CD14-positive monocyte (primary cell): ENCODE measurements at regions not wholly inside any gene's neighbourhood (a gene's known extent, or its start where the extent isn't known, plus 50 kb on each side); places are given as distances from the start of the nearest gene placed in this dataset.

Experiments used
- DNase-seq, 3 donors: peaks; one replicate each; pipeline ENCODE4 v3.0.0-alpha.2; 2011 to 2022
- H2AFZ ChIP-seq: 2 replicates; pipeline ENCODE4 v1.6.0; 2012; ENCODE audit warnings: mild to moderate bottlenecking, low read depth, low read length, inconsistent platforms; ENCODE audit not compliant: insufficient read depth, poor library complexity, severe bottlenecking
- H3K27ac ChIP-seq, 2 donors: 1 replicate in 1 of 2; 2 replicates in 1 of 2; pipeline ENCODE4 v1.5.1; 2012 to 2013; ENCODE audit warnings: low read length in 2 of 2, control low read depth in 1 of 2, inconsistent platforms in 1 of 2, low read depth in 1 of 2, mild to moderate bottlenecking in 1 of 2
- H3K27me3 ChIP-seq, 2 donors: one replicate each; pipeline versions ENCODE4 v1.6.0 to v1.6.1; 2011 to 2013; ENCODE audit warnings: low read length in 2 of 2; ENCODE audit not compliant: control insufficient read depth in 2 of 2, insufficient read depth in 2 of 2
- H3K36me3 ChIP-seq, 2 donors: replicated peaks in 1 of 2; 1 replicate in 1 of 2; 2 replicates in 1 of 2; pipeline versions ENCODE4 v1.5.1 to v1.6.1; 2012 to 2013; ENCODE audit warnings: low read length in 2 of 2, control low read depth in 1 of 2, inconsistent platforms in 1 of 2, mild to moderate bottlenecking in 1 of 2; ENCODE audit not compliant: insufficient read depth in 2 of 2, control insufficient read depth in 1 of 2
- H3K4me1 ChIP-seq, 2 donors: 1 replicate in 1 of 2; 2 replicates in 1 of 2; pipeline versions ENCODE4 v1.5.1 to v1.6.1; 2012 to 2013; ENCODE audit warnings: low read length in 2 of 2, control low read depth in 1 of 2, inconsistent platforms in 1 of 2, mild to moderate bottlenecking in 1 of 2, moderate library complexity in 1 of 2; ENCODE audit not compliant: insufficient read depth in 2 of 2, control insufficient read depth in 1 of 2
- H3K4me2 ChIP-seq: replicated peaks from 2 replicates; pipeline ENCODE3; 2012; ENCODE audit warnings: low read length, moderate library complexity, mild to moderate bottlenecking; ENCODE audit not compliant: poor library complexity, severe bottlenecking; ENCODE audit errors: extremely low read depth
- H3K4me3 ChIP-seq, 3 experiments: fragments of 200-600 bp in 1 of 3; sonication (generic) in 1 of 3; replicated peaks in 1 of 3; 1 replicate in 2 of 3; 2 replicates in 1 of 3; pipeline ENCODE4 v1.5.1; 2011 to 2013; ENCODE audit warnings: low read length in 3 of 3, mild to moderate bottlenecking in 3 of 3, control low read depth in 2 of 3, low read depth in 2 of 3, inconsistent platforms in 1 of 3, moderate library complexity in 1 of 3
- H3K79me2 ChIP-seq: 2 replicates; pipeline ENCODE4 v1.6.0; 2012; ENCODE audit warnings: mild to moderate bottlenecking, control low read depth, inconsistent platforms, low read length, moderate library complexity; ENCODE audit not compliant: insufficient read depth
- H3K9ac ChIP-seq: 2 replicates; pipeline ENCODE4 v1.6.0; 2017; ENCODE audit warnings: low read length, mild to moderate bottlenecking; ENCODE audit not compliant: insufficient read depth, poor library complexity, severe bottlenecking
- H3K9me3 ChIP-seq, 2 donors: replicated peaks in 1 of 2; 1 replicate in 1 of 2; 2 replicates in 1 of 2; pipeline versions ENCODE4 v1.5.1 to v1.6.1; 2012 to 2013; ENCODE audit warnings: low read length in 2 of 2, control low read depth in 1 of 2; ENCODE audit not compliant: control insufficient read depth in 1 of 2, insufficient read depth in 1 of 2
- H4K20me1 ChIP-seq: 2 replicates; pipeline ENCODE4 v1.6.0; 2012; ENCODE audit warnings: mild to moderate bottlenecking, low read length, control low read depth, moderate library complexity; ENCODE audit not compliant: insufficient read depth
- H3K27ac Mint-ChIP-seq, 7 donors: one replicate each; pipeline ENCODE4 v1.8.0; 2020; ENCODE audit warnings: mild to moderate bottlenecking in 7 of 7, mixed read lengths in 7 of 7, moderate library complexity in 6 of 7, inconsistent platforms in 2 of 7
- H3K27me3 Mint-ChIP-seq, 3 donors: one replicate each; pipeline ENCODE4 v1.8.0; 2021 to 2022; ENCODE audit warnings: low read depth in 3 of 3, mild to moderate bottlenecking in 3 of 3, mixed read lengths in 3 of 3, moderate library complexity in 3 of 3, inconsistent platforms in 1 of 3
- H3K36me3 Mint-ChIP-seq, 2 donors: one replicate each; pipeline ENCODE4 v1.8.0; 2020; ENCODE audit warnings: mixed read lengths in 2 of 2, inconsistent platforms in 1 of 2, mild to moderate bottlenecking in 1 of 2
- H3K4me1 Mint-ChIP-seq: one replicate; pipeline ENCODE4 v1.8.0; 2020; ENCODE audit warnings: mild to moderate bottlenecking, mixed read lengths
- H3K4me3 Mint-ChIP-seq, 2 donors: one replicate each; pipeline ENCODE4 v1.8.0; 2020; ENCODE audit warnings: mild to moderate bottlenecking in 2 of 2, mixed read lengths in 2 of 2, moderate library complexity in 1 of 2
- H3K9me3 Mint-ChIP-seq, 7 donors: one replicate each; pipeline ENCODE4 v1.8.0; 2020 to 2022; ENCODE audit warnings: mixed read lengths in 7 of 7, mild to moderate bottlenecking in 6 of 7, moderate library complexity in 6 of 7, inconsistent platforms in 2 of 7
- WGBS: methylation state at CpG from one replicate; pipeline ENCODE4 v1.1.5; 2013; ENCODE audit warnings: missing lambda C conversion rate; ENCODE audit not compliant: insufficient coverage; 5-methylcytosine and 5-hydroxymethylcytosine counted together
- intact Hi-C, 2 donors: fragments of 100-400 bp; cut with micrococcal nuclease; formaldehyde crosslinking; loops; one replicate each; pipeline versions ENCODE4 v1.15.0 to v1.15.1; 2023
- TF ChIP-seq, protein P1 (sequence below): fragments of 200-600 bp; IDR thresholded peaks from one replicate; pipeline ENCODE4 v1.8.0; 2022; ENCODE audit warnings: antibody characterized with exemption, mild to moderate bottlenecking

DNA sequence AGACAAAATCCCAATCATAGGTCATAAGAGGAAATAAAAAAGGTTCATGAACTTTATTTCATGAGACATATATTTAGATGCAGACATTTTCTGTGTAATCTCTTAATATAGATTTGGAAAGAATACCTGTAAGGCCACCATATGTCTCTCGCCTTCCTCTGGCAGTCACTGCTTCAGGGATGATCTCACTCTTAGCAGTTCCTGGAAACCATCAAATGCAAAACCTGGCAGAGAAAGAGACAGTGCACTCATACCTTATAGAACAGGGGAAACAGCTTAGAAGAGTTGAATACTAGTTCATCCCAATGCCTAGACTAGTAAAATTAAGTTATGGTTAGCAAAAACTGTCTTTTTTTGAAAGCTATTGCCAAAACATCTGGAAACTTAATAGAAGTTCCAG, 243.3 kb downstream of the GASK1B start:
- no peak overlapping the region for H3K9ac ChIP-seq
- H3K9me3 Mint-ChIP-seq: peaks cover 0 to 7% (median 3%) of the 10 kb centered on the region in 7 donors
- no peaks in the 10 kb centered on the region for H4K20me1 ChIP-seq
- no peak overlapping the region for H3K4me2 ChIP-seq
- no peaks in the 10 kb centered on the region for H3K36me3 ChIP-seq
- no peaks in the 10 kb centered on the region for H3K4me1 ChIP-seq
- H3K27ac ChIP-seq: no peak overlapping the region
- H3K4me1 Mint-ChIP-seq: no peaks in the 10 kb centered on the region
- no peaks in the 10 kb centered on the region for H3K9me3 ChIP-seq
- no peaks in the 10 kb centered on the region for H3K79me2 ChIP-seq
- no peaks in the 10 kb centered on the region for H3K27me3 ChIP-seq
- peaks cover 0 to 3% (median 2%) of the 10 kb centered on the region in 3 donors for H3K27me3 Mint-ChIP-seq
- no peak overlapping the region for H3K4me3 Mint-ChIP-seq
- no peak overlapping the region for H3K27ac Mint-ChIP-seq
- DNase-seq: no peak
- TF ChIP-seq, protein P1, sequence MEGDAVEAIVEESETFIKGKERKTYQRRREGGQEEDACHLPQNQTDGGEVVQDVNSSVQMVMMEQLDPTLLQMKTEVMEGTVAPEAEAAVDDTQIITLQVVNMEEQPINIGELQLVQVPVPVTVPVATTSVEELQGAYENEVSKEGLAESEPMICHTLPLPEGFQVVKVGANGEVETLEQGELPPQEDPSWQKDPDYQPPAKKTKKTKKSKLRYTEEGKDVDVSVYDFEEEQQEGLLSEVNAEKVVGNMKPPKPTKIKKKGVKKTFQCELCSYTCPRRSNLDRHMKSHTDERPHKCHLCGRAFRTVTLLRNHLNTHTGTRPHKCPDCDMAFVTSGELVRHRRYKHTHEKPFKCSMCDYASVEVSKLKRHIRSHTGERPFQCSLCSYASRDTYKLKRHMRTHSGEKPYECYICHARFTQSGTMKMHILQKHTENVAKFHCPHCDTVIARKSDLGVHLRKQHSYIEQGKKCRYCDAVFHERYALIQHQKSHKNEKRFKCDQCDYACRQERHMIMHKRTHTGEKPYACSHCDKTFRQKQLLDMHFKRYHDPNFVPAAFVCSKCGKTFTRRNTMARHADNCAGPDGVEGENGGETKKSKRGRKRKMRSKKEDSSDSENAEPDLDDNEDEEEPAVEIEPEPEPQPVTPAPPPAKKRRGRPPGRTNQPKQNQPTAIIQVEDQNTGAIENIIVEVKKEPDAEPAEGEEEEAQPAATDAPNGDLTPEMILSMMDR: no peak
- H3K4me3 ChIP-seq: no peak overlapping the region
- no peaks in the 10 kb centered on the region for H3K36me3 Mint-ChIP-seq
- intact Hi-C loops: no loop called here
- WGBS: no CpG with 5 or more reads among the region's 1 CpG
- no peak overlapping the region for H2AFZ ChIP-seq

DNA sequence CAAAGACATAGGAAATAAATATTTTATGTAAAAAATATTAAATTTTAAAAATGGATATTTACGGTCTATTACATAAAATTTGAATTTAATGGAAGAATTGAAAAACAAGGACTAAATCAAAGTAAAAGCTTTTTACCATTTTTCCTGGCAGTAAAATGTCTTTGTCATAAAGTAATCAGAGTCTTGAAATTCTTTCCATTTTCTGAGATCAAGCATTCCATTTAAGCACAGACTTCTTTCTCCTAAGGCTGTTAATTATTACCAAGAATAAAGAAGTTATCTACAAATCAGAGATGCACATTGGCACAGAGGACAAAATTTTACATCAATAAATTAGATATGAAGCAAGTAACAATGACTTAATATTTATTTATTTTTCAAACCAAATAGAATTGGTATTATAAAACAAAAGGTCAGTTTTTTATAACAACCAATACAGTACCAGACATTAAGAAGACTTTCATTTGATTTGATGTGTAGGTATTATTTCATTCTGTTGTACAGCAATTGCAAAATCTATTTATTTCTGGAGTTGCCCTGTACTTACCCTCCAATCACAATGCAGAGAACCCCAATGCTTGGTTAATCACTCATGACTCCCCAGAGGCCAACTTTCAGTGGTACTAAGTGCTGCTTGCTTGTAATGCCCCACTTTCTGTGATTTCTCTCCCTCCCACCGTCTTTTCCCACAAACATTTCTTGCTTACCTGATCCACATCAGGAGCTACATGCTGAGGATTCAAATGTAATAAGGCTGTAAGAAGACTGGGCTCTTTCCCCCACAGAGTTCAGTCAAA, 254.6 kb downstream of the GASK1B start:
- Histone ChIP-seq H4K20me1 (no peaks in the 10 kb centered on the region), H3K27me3 (no peaks in the 10 kb centered on the region), H3K79me2 (no peaks in the 10 kb centered on the region), H3K4me1 (no peaks in the 10 kb centered on the region), H2AFZ (no peak overlapping the region), H3K36me3 (no peaks in the 10 kb centered on the region), H3K4me2 (no peak overlapping the region), H3K9ac (no peak overlapping the region), H3K9me3 (no peaks in the 10 kb centered on the region), H3K4me3 (no peak overlapping the region), H3K27ac (no peak overlapping the region)
- no peaks in the 10 kb centered on the region for H3K4me1 Mint-ChIP-seq
- H3K36me3 Mint-ChIP-seq: no peaks in the 10 kb centered on the region
- H3K27me3 Mint-ChIP-seq: peaks cover 0 to 4% (median 1%) of the 10 kb centered on the region in 3 donors
- no peak overlapping the region for H3K4me3 Mint-ChIP-seq
- no peak overlapping the region for H3K27ac Mint-ChIP-seq
- H3K9me3 Mint-ChIP-seq: peaks cover 0 to 6% (median 4%) of the 10 kb centered on the region in 7 donors
- DNase-seq: no peak
- WGBS: no CpG with 5 or more reads among the region's 2 CpGs
- intact Hi-C loops: no loop called here
- TF ChIP-seq, protein P1: no peak
